ENCODE measurements at regions not wholly inside any gene's neighbourhood (a gene's known extent, or its start where the extent isn't known, plus 50 kb on each side); places are given as distances from the start of the nearest gene placed in this dataset.

- Histone ChIP-seq H3K36me3 (ENCODE audit: control insufficient read depth, insufficient read depth, low read length) (no peaks in the 10 kb centered on the region), H3K9ac (ENCODE audit: insufficient read depth in 1 of 2, low read depth in 2 of 2, low read length in 2 of 2) (no peak overlapping the region), H4K20me1 (replicated peaks; ENCODE audit: control insufficient read depth, insufficient read depth, low read length) (no peaks in the 10 kb centered on the region), H3K27me3 (ENCODE audit: control insufficient read depth in 2 of 2, insufficient read depth in 2 of 2, low read length in 2 of 2) (no peaks in the 10 kb centered on the region), H3K4me2 (ENCODE audit: insufficient read depth, low read length) (no peak overlapping the region), H3K27ac (ENCODE audit: extremely low read depth, low read depth, low read length) (no peak overlapping the region), H3K4me1 (replicated peaks in 1 of 2; ENCODE audit: control insufficient read depth in 2 of 2, insufficient read depth in 2 of 2, low read length in 2 of 2) (no peaks in the 10 kb centered on the region), H3K4me3 (no peak overlapping the region), H3K9me1 (ENCODE audit: control insufficient read depth, insufficient read depth, low read length) (no peaks in the 10 kb centered on the region), H2AFZ (ENCODE audit: low read depth, low read length) (no peak overlapping the region), H3K79me2 (ENCODE audit: control insufficient read depth, insufficient read depth, low read length) (no peaks in the 10 kb centered on the region), H3K9me3 (replicated peaks; ENCODE audit: control insufficient read depth, insufficient read depth, low read depth, low read length) (no peaks in the 10 kb centered on the region)
- ATAC-seq (no peak), FAIRE-seq (no peak), DNase-seq (ENCODE audit: extremely low read depth in 1 of 4, low spot score in 3 of 4) (no peak)
- intact Hi-C loops (cut with micrococcal nuclease), result no loop called here
- in situ Hi-C loops (cut with MboI), result no loop called here
- no peak for TF ChIP-seq BRCA1 (IDR thresholded peaks at IDR 0.05)
- no peak for TF ChIP-seq BRCA1 (CRISPR knock-in tag; IDR thresholded peaks at IDR 0.05)
- TF ChIP-seq PKNOX1 (IDR thresholded peaks at IDR 0.05), result no peak
- TF ChIP-seq JUND (IDR thresholded peaks at IDR 0.05; ENCODE audit: borderline replicate concordance, low read depth, low read length), result no peak
- no peak for TF ChIP-seq JUND (tag; IDR thresholded peaks at IDR 0.05; ENCODE audit: borderline replicate concordance, low read depth, low read length)
- no peak for TF ChIP-seq NFRKB (IDR thresholded peaks at IDR 0.05; ENCODE audit: low read depth)
- TF ChIP-seq ARID3A (IDR thresholded peaks at IDR 0.05; ENCODE audit: borderline replicate concordance, low read depth, low read length), result no peak
- TF ChIP-seq SIRT6 (IDR thresholded peaks at IDR 0.05; ENCODE audit: low read depth, low read length), result no peak
- no peak for TF ChIP-seq ASH1L (IDR thresholded peaks at IDR 0.05; ENCODE audit: borderline replicate concordance, low read depth, partially characterized antibody)
- no peak for TF ChIP-seq RNF2 (IDR thresholded peaks at IDR 0.05)
- no peak for TF ChIP-seq ZNF518B (CRISPR knock-in tag; IDR thresholded peaks at IDR 0.05)
- no peak for TF ChIP-seq FOSL1 (tag; conservative IDR thresholded peaks at IDR 0.05)
- TF ChIP-seq POLR3G (IDR thresholded peaks at IDR 0.05; ENCODE audit: extremely low read depth, insufficient read length, insufficient replicate concordance), result no peak
- no peak for TF ChIP-seq CXXC5 (CRISPR knock-in tag; IDR thresholded peaks at IDR 0.05)
- BruUV-seq (replicated peaks), result no TSS peak
- WGBS (ENCODE audit: insufficient coverage, low coverage, missing lambda C conversion rate), result 0% methylated on average over 3 of the region's 3 CpGs
- POLR2A ChIA-PET, result interaction anchor here (1.3 kb wide), 1 partner anchor 13 kb away, joined by 5 read pairs; no protein-coding TSS in a partner anchor
- CTCF ChIA-PET (ENCODE audit: low intra/inter-chr PET ratio), result no interaction called here
These were observed 88.9 kb downstream of the CCR1 start for GRCh38 chr3:46119253-46119652.
